ENCODE measurements at regions not wholly inside any gene's neighbourhood (a gene's known extent, or its start where the extent isn't known, plus 50 kb on each side); places are given as distances from the start of the nearest gene placed in this dataset.
"Not testable (repeated sequence)": the region's sequence is repeated elsewhere in the genome, so short reads cannot be mapped to it uniquely, and the experiment has no call there.

GRCh38 chr13:83201506-83201905 lies 680.8 kb downstream of the SLITRK1 start:
- no peak for DNase-seq

GRCh38 chr13:83197316-83197715 lies 685.0 kb downstream of the SLITRK1 start:
- DNase-seq, result no peak

DNA sequence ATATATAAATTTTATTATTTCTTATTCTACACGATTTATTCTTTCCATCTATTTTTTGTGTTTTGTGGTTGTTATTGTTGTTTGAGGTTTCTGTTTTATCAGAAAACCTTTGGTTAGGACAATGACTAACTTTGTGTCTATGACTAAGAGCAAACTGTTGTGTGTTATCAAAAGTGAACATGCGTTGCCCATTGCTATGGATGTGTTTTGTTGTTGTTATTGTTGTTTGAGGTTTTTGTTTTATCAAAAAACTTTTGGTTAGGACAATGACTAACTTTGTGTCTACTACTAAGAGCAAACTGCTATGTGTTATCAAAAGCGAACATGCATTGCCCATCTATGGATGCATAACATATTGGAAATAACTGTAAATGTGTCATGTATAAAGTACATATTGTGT lies 692.3 kb downstream of the SLITRK1 start:
- DNase-seq, result no peak

DNA sequence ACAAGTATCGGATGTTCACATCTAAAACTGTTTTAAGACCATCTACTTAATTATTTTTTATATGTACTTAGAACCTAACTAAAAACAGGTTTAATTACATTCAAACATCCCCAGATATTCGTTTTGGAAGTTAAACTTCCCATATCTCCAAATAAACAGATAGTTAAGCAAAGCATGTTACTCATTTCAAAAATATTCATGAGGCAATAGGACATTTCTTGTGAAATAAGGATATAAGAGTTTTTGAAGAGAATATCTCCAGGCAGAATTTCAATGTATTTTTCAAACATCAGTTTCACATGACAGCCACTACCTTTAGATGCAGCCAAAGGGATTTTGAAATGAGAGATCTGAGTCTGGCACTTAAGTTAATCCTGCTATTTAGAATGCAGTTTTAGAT lies 697.5 kb downstream of the SLITRK1 start:
- DNase-seq, result no peak

GRCh38 chr13:83184150-83184475 lies 698.2 kb downstream of the SLITRK1 start:
- no peak for DNase-seq

DNA sequence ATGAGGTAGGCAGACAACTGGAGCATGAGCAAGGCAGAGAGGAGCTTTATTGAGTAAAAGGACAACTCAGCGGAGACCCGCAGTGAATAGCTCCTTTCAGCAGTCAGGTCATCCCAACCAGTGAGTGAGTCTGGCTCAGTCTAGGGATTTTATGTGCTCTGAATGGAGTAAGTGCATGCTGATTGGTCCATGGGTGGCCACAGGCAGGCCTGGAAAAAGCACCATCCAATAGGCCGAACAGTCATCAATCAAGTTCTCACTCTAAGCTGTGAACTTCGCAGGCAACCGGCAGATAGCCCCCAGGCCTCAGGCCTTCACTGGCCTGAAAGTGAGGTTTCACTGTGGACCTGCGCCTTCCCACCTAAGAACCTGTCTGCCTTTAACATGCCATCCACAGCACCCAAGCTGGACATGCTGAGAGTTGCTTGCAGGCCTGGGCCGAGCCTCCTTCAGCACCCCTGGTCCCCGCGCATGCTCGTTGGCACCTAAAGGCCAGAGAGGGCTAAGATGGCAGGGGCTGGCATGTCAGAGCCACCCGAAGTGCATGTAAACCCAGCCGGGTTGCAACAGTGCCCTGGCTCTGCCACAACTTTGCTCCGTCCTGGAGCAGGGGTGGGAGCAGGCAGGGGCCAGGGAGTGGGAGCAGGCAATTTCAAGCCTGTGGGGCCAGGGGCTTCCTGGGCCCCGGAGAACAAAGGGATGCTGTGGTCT lies 698.7 kb downstream of the SLITRK1 start:
- DNase-seq, result no peak

- no peak for DNase-seq
Measured at GRCh38 chr13:83182845-83183244, 699.4 kb downstream of the SLITRK1 start.

GRCh38 chr13:83178008-83178407 lies 704.3 kb downstream of the SLITRK1 start:
- no peak for DNase-seq

DNA sequence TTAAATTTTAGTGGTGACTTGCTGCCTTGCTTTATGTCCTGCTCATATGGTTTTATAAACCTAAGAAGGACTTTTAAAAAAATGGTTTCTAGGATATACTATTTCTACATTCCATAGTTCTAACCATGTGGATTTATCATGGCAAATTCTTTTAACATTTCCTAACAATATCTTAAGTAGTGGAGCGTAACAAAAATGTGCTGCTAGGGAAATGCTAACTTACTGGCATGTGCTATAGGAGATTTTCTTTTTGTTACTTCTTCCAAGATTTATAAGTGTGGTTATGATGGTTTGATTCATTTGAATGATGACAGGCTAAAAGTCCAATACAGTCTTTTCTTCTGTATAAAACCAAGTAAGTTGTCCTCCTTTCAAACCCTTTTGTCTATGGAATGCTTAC lies 713.7 kb downstream of the SLITRK1 start:
- no peak for DNase-seq

- DNase-seq, result no peak
Measured at GRCh38 chr13:83167203-83167602, 715.1 kb downstream of the SLITRK1 start.

GRCh38 chr13:83166550-83166949 lies 715.7 kb downstream of the SLITRK1 start:
- DNase-seq, result no peak

GRCh38 chr13:83162493-83162892 lies 719.8 kb downstream of the SLITRK1 start:
- DNase-seq, result no peak

GRCh38 chr13:83153848-83154247 lies 728.4 kb downstream of the SLITRK1 start:
- DNase-seq, result peak; percentile 79

- DNase-seq, result no peak
Measured at GRCh38 chr13:83151308-83151660, 731.0 kb downstream of the SLITRK1 start.

DNA sequence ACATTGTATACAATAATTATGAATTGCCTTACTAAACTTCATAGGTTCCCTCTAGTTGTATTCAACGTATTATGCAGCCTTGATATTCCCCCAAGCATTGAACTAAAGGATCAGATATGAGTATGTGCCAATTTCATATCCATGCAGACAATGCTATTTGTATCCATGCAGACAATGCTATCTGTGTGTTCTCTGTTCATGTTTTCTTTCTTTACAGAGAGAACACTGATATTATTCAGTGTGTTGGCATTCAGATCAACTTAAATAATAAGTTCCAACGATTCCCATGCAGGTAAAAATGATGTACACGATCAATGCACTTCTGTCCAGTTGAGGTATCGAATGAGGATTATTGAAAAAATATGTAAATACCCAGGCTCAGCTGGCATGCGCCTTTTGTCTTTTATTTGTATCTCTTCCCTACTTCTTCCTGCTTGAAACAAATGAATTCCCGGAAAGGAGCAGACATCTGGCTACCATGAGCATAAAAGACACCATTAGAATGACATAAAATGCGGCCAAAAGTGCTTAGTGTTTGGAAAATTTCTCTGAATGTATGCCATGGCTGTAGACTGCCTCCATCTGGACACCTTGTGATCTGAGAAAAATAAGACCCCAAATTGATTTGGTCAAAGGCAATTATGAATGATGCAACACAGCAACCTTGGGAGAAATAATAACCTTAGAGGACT lies 731.5 kb downstream of the SLITRK1 start:
- no peak for DNase-seq

- no peak for DNase-seq
Measured at GRCh38 chr13:83136660-83137059, 745.6 kb downstream of the SLITRK1 start.

DNA sequence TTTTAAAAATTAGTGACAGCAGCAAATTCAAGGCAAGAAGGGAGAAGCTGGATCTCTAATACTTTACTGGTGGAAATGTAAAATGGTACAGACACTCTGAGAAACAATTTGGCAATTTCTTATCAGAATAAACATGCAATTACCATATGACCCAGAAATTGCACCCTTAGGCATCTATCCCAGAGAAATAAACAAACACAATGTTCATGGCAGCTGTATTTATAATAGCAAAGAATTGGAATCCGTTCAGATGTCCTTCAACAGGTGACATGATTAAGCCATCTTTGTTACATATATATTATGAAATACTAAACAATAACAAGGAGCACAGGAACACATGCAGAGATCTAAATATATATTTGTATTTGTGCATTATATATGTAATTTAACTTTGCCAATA lies 756.5 kb downstream of the SLITRK1 start:
- peak; percentile 75 for DNase-seq

GRCh38 chr13:83121896-83122295 lies 760.4 kb downstream of the SLITRK1 start:
- no peak for DNase-seq

GRCh38 chr13:83117046-83117445 lies 765.2 kb downstream of the SLITRK1 start:
- no peak for DNase-seq

DNA sequence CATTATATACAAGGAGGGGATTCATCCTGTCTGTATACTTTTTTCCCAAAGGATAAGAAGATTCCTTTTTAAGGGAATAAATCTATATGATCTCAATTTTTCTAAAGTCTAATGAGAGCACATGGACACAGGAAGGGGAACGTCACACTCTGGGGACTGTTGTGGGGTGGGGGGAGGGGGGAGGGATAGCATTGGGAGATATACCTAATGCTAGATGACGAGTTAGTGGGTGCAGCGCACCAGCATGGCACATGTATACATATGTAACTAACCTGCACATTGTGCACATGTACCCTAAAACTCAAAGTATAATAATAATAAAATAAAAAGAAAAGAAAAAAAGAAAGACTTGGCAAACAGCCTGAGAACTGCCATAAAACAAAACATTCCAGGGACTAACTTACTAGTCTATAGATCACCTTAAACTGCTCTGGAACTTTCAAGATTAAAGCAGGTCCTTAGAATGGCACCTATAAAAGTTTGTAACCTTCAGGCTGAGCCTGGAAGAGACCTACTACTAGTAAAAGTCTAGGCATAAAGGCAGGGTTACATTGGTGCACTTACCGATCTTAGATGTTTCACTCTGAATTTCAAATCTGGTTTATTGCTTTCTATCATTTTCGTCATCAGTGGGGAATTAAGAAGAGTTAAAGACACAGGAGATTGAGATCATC lies 780.6 kb downstream of the SLITRK1 start:
- not testable (repeated sequence) for DNase-seq

- no peak for DNase-seq
Measured at GRCh38 chr13:83100237-83100636, 782.0 kb downstream of the SLITRK1 start.

DNA sequence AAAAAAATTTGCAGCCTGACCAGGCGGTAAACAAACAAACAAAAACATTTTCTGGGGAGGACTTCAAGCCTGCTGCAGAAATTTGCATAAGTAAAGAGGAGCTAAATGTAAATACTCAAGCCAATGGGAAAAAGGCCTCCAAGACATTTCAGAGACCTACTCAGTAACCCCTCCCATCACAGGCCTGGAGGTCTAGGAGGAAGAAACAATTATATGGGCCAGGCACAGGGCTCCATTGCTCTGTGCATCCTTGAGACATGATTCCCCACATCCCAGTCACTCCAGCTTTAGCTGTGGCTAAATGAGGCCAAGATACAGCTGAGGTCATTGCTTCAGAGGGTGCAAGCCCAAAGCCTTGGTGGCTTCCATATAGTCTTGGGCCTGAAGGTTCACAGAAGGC lies 793.4 kb downstream of the SLITRK1 start:
- DNase-seq, result no peak

- no peak for DNase-seq
Measured at GRCh38 chr13:83086948-83087347, 795.3 kb downstream of the SLITRK1 start.

DNA sequence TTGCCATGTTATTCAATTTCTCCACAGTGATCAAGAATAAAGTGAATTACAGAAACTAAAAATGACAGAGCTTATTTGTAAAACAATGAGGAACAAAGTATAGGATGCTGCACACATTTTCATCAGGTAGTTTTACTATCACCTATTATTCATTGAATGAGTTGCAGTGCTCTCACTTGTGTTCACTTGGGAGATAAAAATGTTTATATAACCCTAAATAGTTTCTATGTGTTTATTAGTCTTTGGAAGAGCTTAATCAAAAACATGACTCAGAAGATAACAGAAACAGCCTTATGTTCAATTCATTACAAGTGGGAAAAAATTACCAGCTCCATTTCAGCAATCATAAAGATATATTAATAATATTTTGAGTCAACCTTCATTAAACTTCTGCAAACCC lies 796.2 kb downstream of the SLITRK1 start:
- DNase-seq, result no peak

Data from NCI-H1105 treated with DMSO at 0.1 percent for 48 hours (cell line).